Keratinocyte (primary cell): ENCODE measurements at regions not wholly inside any gene's neighbourhood (a gene's known extent, or its start where the extent isn't known, plus 50 kb on each side); places are given as distances from the start of the nearest gene placed in this dataset.

Experiments used
- EZH2 ChIP-seq: IDR thresholded peaks from one replicate; pipeline ENCODE4 v1.6.1; 2012; ENCODE audit warnings: inconsistent platforms, mild to moderate bottlenecking, low read length, moderate library complexity
- TF ChIP-seq, protein P1 (sequence below), 3 experiments: IDR thresholded peaks in 1 of 3; conservative IDR thresholded peaks in 1 of 3; optimal IDR thresholded peaks in 1 of 3; 2 replicates in 2 of 3; 3 replicates in 1 of 3; pipeline versions ENCODE3 to v1.5.1; 2011; ENCODE audit warnings: low read length in 3 of 3, mild to moderate bottlenecking in 3 of 3, moderate library complexity in 2 of 3, control low read depth in 1 of 3, inconsistent platforms in 1 of 3; ENCODE audit not compliant: insufficient read depth in 2 of 3; ENCODE audit errors: extremely low read depth in 1 of 3

- TF ChIP-seq, protein P1, sequence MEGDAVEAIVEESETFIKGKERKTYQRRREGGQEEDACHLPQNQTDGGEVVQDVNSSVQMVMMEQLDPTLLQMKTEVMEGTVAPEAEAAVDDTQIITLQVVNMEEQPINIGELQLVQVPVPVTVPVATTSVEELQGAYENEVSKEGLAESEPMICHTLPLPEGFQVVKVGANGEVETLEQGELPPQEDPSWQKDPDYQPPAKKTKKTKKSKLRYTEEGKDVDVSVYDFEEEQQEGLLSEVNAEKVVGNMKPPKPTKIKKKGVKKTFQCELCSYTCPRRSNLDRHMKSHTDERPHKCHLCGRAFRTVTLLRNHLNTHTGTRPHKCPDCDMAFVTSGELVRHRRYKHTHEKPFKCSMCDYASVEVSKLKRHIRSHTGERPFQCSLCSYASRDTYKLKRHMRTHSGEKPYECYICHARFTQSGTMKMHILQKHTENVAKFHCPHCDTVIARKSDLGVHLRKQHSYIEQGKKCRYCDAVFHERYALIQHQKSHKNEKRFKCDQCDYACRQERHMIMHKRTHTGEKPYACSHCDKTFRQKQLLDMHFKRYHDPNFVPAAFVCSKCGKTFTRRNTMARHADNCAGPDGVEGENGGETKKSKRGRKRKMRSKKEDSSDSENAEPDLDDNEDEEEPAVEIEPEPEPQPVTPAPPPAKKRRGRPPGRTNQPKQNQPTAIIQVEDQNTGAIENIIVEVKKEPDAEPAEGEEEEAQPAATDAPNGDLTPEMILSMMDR (optimal IDR thresholded peaks at IDR 0.05 in 1 of 3, IDR thresholded peaks at IDR 0.05 in 1 of 3, conservative IDR thresholded peaks at IDR 0.05 in 1 of 3; ENCODE audit: extremely low read depth in 1 of 3, insufficient read depth in 2 of 3, low read length in 3 of 3): no peak
- TF ChIP-seq EZH2: no peak
Measured at GRCh38 chr5:136729901-136730355, 364.6 kb upstream of the TRPC7 start.
